Stimulated activated CD8-positive, alpha-beta memory T cell treated with anti-CD3 and anti-CD28 coated beads, Interleukin-15, amount 100 ng/mL, for 48 hours (primary cell): ENCODE measurements at regions not wholly inside any gene's neighbourhood (a gene's known extent, or its start where the extent isn't known, plus 50 kb on each side); places are given as distances from the start of the nearest gene placed in this dataset.

Experiments used
- DNase-seq, 2 donors: peaks; one replicate each; pipeline ENCODE4 v3.0.0-alpha.2; 2020; ENCODE audit warnings: low read depth in 2 of 2

GRCh38 chr10:64503429-64503828 is 982.2 kb downstream of the REEP3 start:
- no peak for DNase-seq

- no peak for DNase-seq
Observed at GRCh38 chr10:64505501-64505900, 984.3 kb downstream of the REEP3 start.

- no peak for DNase-seq
Observed at GRCh38 chr10:64506963-64507362, 985.8 kb downstream of the REEP3 start.

GRCh38 chr10:64507651-64508028 is 986.4 kb downstream of the REEP3 start:
- no peak for DNase-seq

- no peak for DNase-seq
Observed at GRCh38 chr10:64508029-64508661, 986.9 kb downstream of the REEP3 start.

GRCh38 chr10:64515970-64516699 is 994.9 kb downstream of the REEP3 start:
- DNase-seq = no peak

GRCh38 chr10:64518456-64518855 is 997.3 kb downstream of the REEP3 start:
- no peak for DNase-seq

- no peak for DNase-seq
Observed at GRCh38 chr10:64519427-64519826, 998.2 kb downstream of the REEP3 start.

- no peak for DNase-seq
Observed at GRCh38 chr10:64519831-64520230, 998.6 kb downstream of the REEP3 start.

- no peak for DNase-seq
Observed at GRCh38 chr10:64523065-64523759, 1002.0 kb downstream of the REEP3 start.

- no peak for DNase-seq
Observed at GRCh38 chr10:64528294-64529002, 1007.2 kb downstream of the REEP3 start.

- DNase-seq = no peak
Observed at GRCh38 chr10:64529003-64529350, 1007.8 kb downstream of the REEP3 start.

GRCh38 chr10:64534616-64535015 is 1013.4 kb downstream of the REEP3 start:
- no peak for DNase-seq

- no peak for DNase-seq
Observed at GRCh38 chr10:64535131-64535867, 1014.1 kb downstream of the REEP3 start.

GRCh38 chr10:64537112-64537511 is 1015.9 kb downstream of the REEP3 start:
- DNase-seq = no peak

GRCh38 chr10:64537928-64538327 is 1016.7 kb downstream of the REEP3 start:
- no peak for DNase-seq

GRCh38 chr10:64546073-64546472 is 1024.9 kb downstream of the REEP3 start:
- no peak for DNase-seq

- DNase-seq = no peak
Observed at GRCh38 chr10:64547168-64547567, 1026.0 kb downstream of the REEP3 start.

GRCh38 chr10:64555666-64556065 is 1034.5 kb downstream of the REEP3 start:
- DNase-seq = no peak

GRCh38 chr10:64558094-64558835 is 1037.1 kb downstream of the REEP3 start:
- no peak for DNase-seq

GRCh38 chr10:64571056-64571455 is 1049.9 kb downstream of the REEP3 start:
- no peak for DNase-seq
